GM19468 (cell line): ENCODE measurements at regions not wholly inside any gene's neighbourhood (a gene's known extent, or its start where the extent isn't known, plus 50 kb on each side); places are given as distances from the start of the nearest gene placed in this dataset.

Experiments
- ATAC-seq: cut with Tn5 transposase; IDR thresholded peaks from one replicate; pipeline ENCODE4 v1.9.1; 2021; ENCODE audit warnings: mild to moderate bottlenecking, moderate library complexity, moderate number of reproducible peaks; ENCODE audit not compliant: unreplicated experiment; ENCODE audit errors: extremely low read depth

GRCh38 chr22:48264586-48264985 is 1502.1 kb downstream of the TBC1D22A start:
- no peak for ATAC-seq

DNA sequence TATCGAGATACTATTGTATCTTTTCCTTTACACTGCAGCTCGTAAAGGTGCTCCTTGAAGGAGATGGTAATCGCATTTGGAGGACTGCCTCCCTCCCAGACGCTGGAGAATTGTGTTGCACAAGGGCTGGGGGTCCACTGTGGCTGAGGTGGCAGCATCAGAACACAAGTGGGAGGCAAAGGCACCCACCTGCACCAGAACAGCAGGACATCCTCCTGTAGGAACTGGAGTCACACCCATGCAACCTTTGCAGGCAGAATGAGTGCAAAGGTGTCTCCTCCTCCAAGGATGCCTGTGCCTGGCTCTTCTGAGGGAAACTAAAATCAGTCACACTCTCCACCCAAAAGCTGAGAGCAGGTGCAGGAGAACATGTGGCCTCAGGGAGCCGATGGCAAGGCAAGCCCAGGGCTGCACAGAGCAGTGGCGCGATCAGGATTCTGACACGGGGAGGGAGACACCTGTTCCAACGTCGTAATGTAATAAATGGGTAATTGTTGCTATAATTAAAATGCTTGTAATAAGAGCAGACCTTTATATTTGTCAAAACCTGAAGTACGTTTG is 1501.4 kb downstream of the TBC1D22A start:
- no peak for ATAC-seq

- ATAC-seq: no peak
Measured at GRCh38 chr22:48263431-48263765, 1500.9 kb downstream of the TBC1D22A start.

- ATAC-seq: no peak
Measured at GRCh38 chr22:48262596-48263430, 1500.4 kb downstream of the TBC1D22A start.

GRCh38 chr22:48261706-48262105 is 1499.3 kb downstream of the TBC1D22A start:
- no peak for ATAC-seq

- ATAC-seq: no peak
Measured at GRCh38 chr22:48261048-48261621, 1498.7 kb downstream of the TBC1D22A start.

DNA sequence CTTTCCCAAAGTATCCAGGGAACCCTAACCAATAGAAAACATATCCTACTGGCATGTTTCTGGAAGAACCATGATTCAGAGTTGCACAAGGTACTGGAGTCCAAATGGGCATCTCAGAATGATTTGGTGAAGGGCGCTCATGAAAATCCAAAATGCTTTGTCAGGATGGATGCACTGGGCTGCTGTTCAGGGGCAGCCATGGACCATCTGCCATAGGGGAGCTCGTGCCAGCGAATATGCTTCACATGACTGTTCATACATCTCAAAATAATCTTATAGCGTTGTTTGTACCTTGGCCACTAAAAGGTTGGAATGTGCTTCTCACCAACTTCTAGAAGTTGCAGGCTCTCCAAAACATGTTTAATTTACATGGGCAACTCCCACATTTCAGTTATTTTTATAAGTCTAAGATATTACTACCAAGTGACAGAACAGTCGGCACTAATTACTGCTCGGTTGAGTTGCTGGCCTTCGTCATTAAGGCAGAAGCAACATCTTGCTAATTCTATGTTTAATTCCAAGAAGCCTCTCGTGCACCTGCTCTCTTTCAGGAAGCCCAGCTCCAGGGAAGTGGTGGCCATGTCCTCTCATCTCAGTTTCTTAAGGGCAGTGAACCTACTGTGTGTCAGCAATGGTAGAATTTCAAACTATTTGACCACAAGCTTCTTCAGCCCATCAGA is 1497.7 kb downstream of the TBC1D22A start:
- ATAC-seq: no peak

GRCh38 chr22:48258811-48259210 is 1496.4 kb downstream of the TBC1D22A start:
- no peak for ATAC-seq

GRCh38 chr22:48258064-48258701 is 1495.7 kb downstream of the TBC1D22A start:
- no peak for ATAC-seq

- ATAC-seq: no peak
Measured at GRCh38 chr22:48257685-48258055, 1495.2 kb downstream of the TBC1D22A start.

GRCh38 chr22:48256776-48257684 is 1494.6 kb downstream of the TBC1D22A start:
- ATAC-seq: no peak

GRCh38 chr22:48256041-48256739 is 1493.7 kb downstream of the TBC1D22A start:
- ATAC-seq: no peak

DNA sequence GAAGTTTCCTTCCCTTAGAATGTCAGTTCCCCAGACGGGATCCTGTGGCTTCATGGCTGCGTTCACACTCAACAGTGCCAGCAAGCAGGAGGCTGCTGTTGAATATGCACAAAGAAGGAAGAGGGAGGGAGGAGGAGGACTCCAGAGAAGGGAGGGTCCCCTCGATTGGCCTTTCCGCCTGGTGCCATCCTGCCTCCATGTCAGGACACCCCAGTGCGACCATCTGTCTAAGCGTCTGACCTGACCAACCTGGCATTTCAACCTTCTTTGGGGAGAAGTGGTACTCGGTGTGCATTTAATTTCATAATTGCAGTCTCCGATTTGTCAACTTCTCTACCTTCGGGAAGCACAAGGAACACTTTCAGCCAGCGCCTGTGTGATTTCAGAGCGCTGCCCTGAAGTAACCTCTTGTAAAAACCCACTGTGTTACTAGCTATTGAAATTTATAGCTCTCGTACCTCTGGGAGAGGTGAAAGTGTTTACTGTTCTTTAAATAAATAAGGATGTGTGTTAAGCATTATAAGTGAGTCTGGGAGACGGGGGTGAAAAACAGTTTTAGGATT is 1491.9 kb downstream of the TBC1D22A start:
- ATAC-seq: no peak

DNA sequence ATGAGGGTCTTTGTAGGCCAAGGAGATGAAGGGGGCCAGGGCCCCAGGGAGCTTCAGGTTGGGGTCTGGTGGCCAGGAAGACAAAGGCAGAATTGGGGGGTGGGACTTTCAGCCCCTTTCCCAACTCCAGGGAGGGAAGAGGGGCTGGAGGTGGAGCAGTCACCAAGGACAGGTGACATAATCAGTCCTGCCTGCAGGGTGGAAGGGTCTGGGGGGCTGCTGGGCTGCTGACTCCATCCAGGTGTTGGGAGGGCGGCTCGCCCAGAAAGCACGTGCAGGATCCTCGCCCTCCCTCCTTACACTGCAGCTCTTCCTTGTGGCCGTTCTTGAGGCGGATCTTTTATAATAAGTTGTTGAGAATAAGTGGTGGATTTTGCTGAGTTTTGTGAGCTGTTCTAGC is 1491.1 kb downstream of the TBC1D22A start:
- ATAC-seq: no peak

- ATAC-seq: no peak
Measured at GRCh38 chr22:48253136-48253535, 1490.7 kb downstream of the TBC1D22A start.

- ATAC-seq: no peak
Measured at GRCh38 chr22:48251629-48252028, 1489.2 kb downstream of the TBC1D22A start.

DNA sequence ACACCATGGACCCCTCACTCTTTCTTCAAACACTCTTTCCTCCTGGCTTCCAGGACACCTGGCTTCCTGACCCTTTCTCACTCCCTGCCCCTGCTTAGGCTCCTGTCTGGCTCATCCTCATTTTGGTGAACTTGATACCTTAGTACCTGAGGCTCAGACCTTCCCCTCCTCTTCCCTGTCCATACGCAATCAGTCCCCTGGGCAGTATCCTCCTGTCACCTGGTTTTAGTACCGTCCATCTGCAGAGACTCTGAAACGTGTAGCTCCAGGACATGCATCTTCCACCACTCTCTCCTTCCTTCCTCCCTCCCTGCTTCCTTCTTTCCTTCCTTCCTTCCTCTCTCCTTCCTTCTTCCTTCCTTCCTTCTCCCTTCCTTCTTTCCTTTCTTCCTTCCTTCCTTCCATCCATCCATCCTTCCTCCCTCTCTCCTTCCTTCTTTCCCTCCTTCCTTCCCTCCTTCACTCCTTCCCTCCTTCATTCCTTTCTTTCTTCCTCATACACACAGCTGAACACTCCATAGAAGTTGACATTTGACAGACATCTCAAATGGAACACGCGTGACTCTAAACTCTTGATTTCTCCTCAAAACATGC is 1488.6 kb downstream of the TBC1D22A start:
- no peak for ATAC-seq

DNA sequence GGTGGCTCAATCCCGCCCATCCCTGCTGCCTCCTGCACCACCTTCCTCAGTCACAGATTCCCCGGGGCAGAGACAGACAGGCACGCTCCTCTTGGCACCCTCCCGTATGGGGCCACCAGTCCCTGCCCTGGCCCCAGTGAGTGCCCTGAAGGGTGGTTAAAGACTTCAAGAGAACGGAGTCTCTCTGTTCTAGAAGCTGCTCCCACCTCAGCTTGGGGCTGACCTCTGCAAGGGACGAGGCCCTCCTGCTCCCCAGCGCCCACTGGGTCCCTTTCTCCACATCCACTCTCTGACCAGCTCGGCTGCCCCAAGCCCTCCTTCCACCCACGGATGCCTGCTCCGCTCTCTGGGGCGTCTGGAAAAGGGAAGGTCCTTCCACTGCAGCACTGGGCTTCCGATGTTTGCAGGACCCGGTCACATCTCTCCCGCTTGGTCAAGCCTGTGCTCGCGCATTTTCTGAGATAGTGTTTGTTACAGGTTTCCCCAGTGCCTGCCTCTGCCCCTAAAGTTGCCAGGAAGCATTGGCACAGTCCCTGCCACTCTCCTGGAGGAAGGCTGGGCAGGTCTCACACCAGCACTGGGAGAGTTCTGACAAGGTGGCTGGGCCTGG is 1487.9 kb downstream of the TBC1D22A start:
- no peak for ATAC-seq
